ENCODE measurements at regions not wholly inside any gene's neighbourhood (a gene's known extent, or its start where the extent isn't known, plus 50 kb on each side); places are given as distances from the start of the nearest gene placed in this dataset.

GRCh38 chr6:54717849-54718455 is 128.6 kb upstream of the FAM83B start:
- Histone ChIP-seq H4K20me1 (replicated peaks; ENCODE audit: control insufficient read depth, insufficient read depth, low read length) (no peaks in the 10 kb centered on the region), H3K9ac (ENCODE audit: insufficient read depth in 1 of 2, low read depth in 2 of 2, low read length in 2 of 2) (no peak overlapping the region), H3K27me3 (ENCODE audit: control insufficient read depth in 2 of 2, insufficient read depth in 2 of 2, low read length in 2 of 2) (no peaks in the 10 kb centered on the region), H3K9me1 (ENCODE audit: control insufficient read depth, insufficient read depth, low read length) (no peaks in the 10 kb centered on the region), H2AFZ (ENCODE audit: low read depth, low read length) (no peak overlapping the region), H3K4me2 (ENCODE audit: insufficient read depth, low read length) (no peak overlapping the region), H3K9me3 (replicated peaks; ENCODE audit: control insufficient read depth, insufficient read depth, low read depth, low read length) (no peaks in the 10 kb centered on the region), H3K79me2 (ENCODE audit: control insufficient read depth, insufficient read depth, low read length) (no peaks in the 10 kb centered on the region), H3K4me1 (replicated peaks in 1 of 2; ENCODE audit: control insufficient read depth in 2 of 2, insufficient read depth in 2 of 2, low read length in 2 of 2) (no peaks in the 10 kb centered on the region), H3K27ac (ENCODE audit: extremely low read depth, low read depth, low read length) (no peak overlapping the region), H3K4me3 (no peak overlapping the region), H3K36me3 (ENCODE audit: control insufficient read depth, insufficient read depth, low read length) (no peaks in the 10 kb centered on the region)
- BruUV-seq (replicated peaks) = no TSS peak
- POLR2A ChIA-PET = no interaction called here
- CTCF ChIA-PET (ENCODE audit: low intra/inter-chr PET ratio) = no interaction called here
- ATAC-seq (peak; percentile 78), FAIRE-seq (peak; percentile 23), DNase-seq (ENCODE audit: extremely low read depth in 1 of 4, low spot score in 3 of 4) (peak; percentile 22 to 64 (median 50))
- 9% methylated on average over 5 of the region's 5 CpGs for WGBS (ENCODE audit: insufficient coverage, low coverage, missing lambda C conversion rate)
- in situ Hi-C loops (cut with MboI) (no loop called here), intact Hi-C loops (cut with micrococcal nuclease) (no loop called here)
- TF ChIP-seq GTF2F1 (IDR thresholded peaks at IDR 0.05; ENCODE audit: low read depth, low read length) (no peak), TFAP4 (CRISPR knock-in tag; IDR thresholded peaks at IDR 0.05; ENCODE audit: borderline replicate concordance) (no peak), OTX1 (CRISPR knock-in tag; IDR thresholded peaks at IDR 0.05) (no peak), RBM39 (optimal IDR thresholded peaks at IDR 0.05; ENCODE audit: low read depth, low read length) (no peak), ARID3B (CRISPR knock-in tag; IDR thresholded peaks at IDR 0.05; ENCODE audit: borderline replicate concordance) (no peak), DIDO1 (tag; IDR thresholded peaks at IDR 0.05; ENCODE audit: low read depth) (no peak), ZNF146 (CRISPR knock-in tag; IDR thresholded peaks at IDR 0.05; ENCODE audit: unreplicated experiment) (no peak), EWSR1 (IDR thresholded peaks at IDR 0.05; ENCODE audit: borderline replicate concordance, low read depth, partially characterized antibody) (no peak), KLF16 (IDR thresholded peaks at IDR 0.05) (0 out of 2 replicates have a peak, but pooled peaks have one; percentile 10), THRAP3 (IDR thresholded peaks at IDR 0.05; ENCODE audit: borderline replicate concordance) (no peak), BRCA1 (IDR thresholded peaks at IDR 0.05) (no peak), BRCA1 (CRISPR knock-in tag; IDR thresholded peaks at IDR 0.05) (no peak), RNF219 (CRISPR knock-in tag; IDR thresholded peaks at IDR 0.05) (no peak)
- TF ChIP-seq, protein P1, sequence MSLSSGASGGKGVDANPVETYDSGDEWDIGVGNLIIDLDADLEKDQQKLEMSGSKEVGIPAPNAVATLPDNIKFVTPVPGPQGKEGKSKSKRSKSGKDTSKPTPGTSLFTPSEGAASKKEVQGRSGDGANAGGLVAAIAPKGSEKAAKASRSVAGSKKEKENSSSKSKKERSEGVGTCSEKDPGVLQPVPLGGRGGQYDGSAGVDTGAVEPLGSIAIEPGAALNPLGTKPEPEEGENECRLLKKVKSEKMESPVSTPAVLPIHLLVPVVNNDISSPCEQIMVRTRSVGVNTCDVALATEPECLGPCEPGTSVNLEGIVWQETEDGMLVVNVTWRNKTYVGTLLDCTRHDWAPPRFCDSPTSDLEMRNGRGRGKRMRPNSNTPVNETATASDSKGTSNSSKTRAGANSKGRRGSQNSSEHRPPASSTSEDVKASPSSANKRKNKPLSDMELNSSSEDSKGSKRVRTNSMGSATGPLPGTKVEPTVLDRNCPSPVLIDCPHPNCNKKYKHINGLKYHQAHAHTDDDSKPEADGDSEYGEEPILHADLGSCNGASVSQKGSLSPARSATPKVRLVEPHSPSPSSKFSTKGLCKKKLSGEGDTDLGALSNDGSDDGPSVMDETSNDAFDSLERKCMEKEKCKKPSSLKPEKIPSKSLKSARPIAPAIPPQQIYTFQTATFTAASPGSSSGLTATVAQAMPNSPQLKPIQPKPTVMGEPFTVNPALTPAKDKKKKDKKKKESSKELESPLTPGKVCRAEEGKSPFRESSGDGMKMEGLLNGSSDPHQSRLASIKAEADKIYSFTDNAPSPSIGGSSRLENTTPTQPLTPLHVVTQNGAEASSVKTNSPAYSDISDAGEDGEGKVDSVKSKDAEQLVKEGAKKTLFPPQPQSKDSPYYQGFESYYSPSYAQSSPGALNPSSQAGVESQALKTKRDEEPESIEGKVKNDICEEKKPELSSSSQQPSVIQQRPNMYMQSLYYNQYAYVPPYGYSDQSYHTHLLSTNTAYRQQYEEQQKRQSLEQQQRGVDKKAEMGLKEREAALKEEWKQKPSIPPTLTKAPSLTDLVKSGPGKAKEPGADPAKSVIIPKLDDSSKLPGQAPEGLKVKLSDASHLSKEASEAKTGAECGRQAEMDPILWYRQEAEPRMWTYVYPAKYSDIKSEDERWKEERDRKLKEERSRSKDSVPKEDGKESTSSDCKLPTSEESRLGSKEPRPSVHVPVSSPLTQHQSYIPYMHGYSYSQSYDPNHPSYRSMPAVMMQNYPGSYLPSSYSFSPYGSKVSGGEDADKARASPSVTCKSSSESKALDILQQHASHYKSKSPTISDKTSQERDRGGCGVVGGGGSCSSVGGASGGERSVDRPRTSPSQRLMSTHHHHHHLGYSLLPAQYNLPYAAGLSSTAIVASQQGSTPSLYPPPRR (CRISPR knock-in tag; IDR thresholded peaks at IDR 0.05; ENCODE audit: borderline replicate concordance) = no peak
